Activated naive CD4-positive, alpha-beta T cell treated with anti-CD3 and anti-CD28 coated beads, Interleukin-2, amount 50 U/mL, for 24 hours (primary cell): ENCODE measurements at regions not wholly inside any gene's neighbourhood (a gene's known extent, or its start where the extent isn't known, plus 50 kb on each side); places are given as distances from the start of the nearest gene placed in this dataset.
"Not testable (repeated sequence)": the region's sequence is repeated elsewhere in the genome, so short reads cannot be mapped to it uniquely, and the experiment has no call there.

Source experiments
- H3K27ac Mint-ChIP-seq: one replicate; pipeline ENCODE4 v1.8.0; 2021; ENCODE audit warnings: mild to moderate bottlenecking, mixed read lengths
- H3K27me3 Mint-ChIP-seq: one replicate; pipeline ENCODE4 v1.8.0; 2021; ENCODE audit warnings: mixed read lengths
- H3K36me3 Mint-ChIP-seq: one replicate; pipeline ENCODE4 v1.8.0; 2021; ENCODE audit warnings: mixed read lengths
- H3K4me1 Mint-ChIP-seq: one replicate; pipeline ENCODE4 v1.8.0; 2021; ENCODE audit warnings: mixed read lengths
- H3K4me3 Mint-ChIP-seq: one replicate; pipeline ENCODE4 v1.8.0; 2021; ENCODE audit warnings: mild to moderate bottlenecking, mixed read lengths
- H3K9me3 Mint-ChIP-seq: one replicate; pipeline ENCODE4 v1.8.0; 2021; ENCODE audit warnings: mixed read lengths

GRCh38 chr4:104919406-104919805 is 227.3 kb upstream of the TET2 start:
- Mint-ChIP-seq H3K4me1 (no peaks in the 10 kb centered on the region), H3K4me3 (no peak overlapping the region), H3K9me3 (no peaks in the 10 kb centered on the region), H3K27me3 (no peaks in the 10 kb centered on the region), H3K36me3 (no peaks in the 10 kb centered on the region), H3K27ac (no peak overlapping the region)

- Mint-ChIP-seq H3K9me3 (peaks cover 6% of the 10 kb centered on the region), H3K4me3 (no peak overlapping the region), H3K4me1 (peaks cover 32% of the 10 kb centered on the region), H3K36me3 (peaks cover 4% of the 10 kb centered on the region), H3K27me3 (no peaks in the 10 kb centered on the region), H3K27ac (no peak overlapping the region)
Observed at GRCh38 chr4:104930298-104930697, 216.4 kb upstream of the TET2 start.

GRCh38 chr4:104930745-104931736 is 215.6 kb upstream of the TET2 start:
- H3K9me3 Mint-ChIP-seq, H3K27ac Mint-ChIP-seq, H3K27me3 Mint-ChIP-seq, H3K36me3 Mint-ChIP-seq: not testable (repeated sequence)
- H3K4me1 Mint-ChIP-seq, result peaks cover 32% of the 10 kb centered on the region
- peak overlapping the region; percentile 6 for H3K4me3 Mint-ChIP-seq

- peaks cover 14% of the 10 kb centered on the region for H3K4me1 Mint-ChIP-seq
- peaks cover under 1% of the 10 kb centered on the region for H3K9me3 Mint-ChIP-seq
- H3K27me3 Mint-ChIP-seq, result no peaks in the 10 kb centered on the region
- H3K27ac Mint-ChIP-seq, result peak overlapping the region; percentile 13
- H3K36me3 Mint-ChIP-seq, result peaks cover 1% of the 10 kb centered on the region
- no peak overlapping the region for H3K4me3 Mint-ChIP-seq
Observed at GRCh38 chr4:104938624-104939023, 208.1 kb upstream of the TET2 start.

- Mint-ChIP-seq H3K36me3 (no peaks in the 10 kb centered on the region), H3K9me3 (no peaks in the 10 kb centered on the region), H3K4me3 (no peak overlapping the region), H3K27me3 (no peaks in the 10 kb centered on the region), H3K27ac (no peak overlapping the region), H3K4me1 (peaks cover 14% of the 10 kb centered on the region)
Observed at GRCh38 chr4:104940927-104941326, 205.7 kb upstream of the TET2 start.

- H3K27me3 Mint-ChIP-seq, result no peaks in the 10 kb centered on the region
- peaks cover 14% of the 10 kb centered on the region for H3K4me1 Mint-ChIP-seq
- H3K9me3 Mint-ChIP-seq, result no peaks in the 10 kb centered on the region
- H3K36me3 Mint-ChIP-seq, result no peaks in the 10 kb centered on the region
- no peak overlapping the region for H3K4me3 Mint-ChIP-seq
- H3K27ac Mint-ChIP-seq, result no peak overlapping the region
Observed at GRCh38 chr4:104941661-104942062, 205.0 kb upstream of the TET2 start.

GRCh38 chr4:104942990-104943743 is 203.5 kb upstream of the TET2 start:
- Mint-ChIP-seq H3K27ac (no peak overlapping the region), H3K27me3 (no peaks in the 10 kb centered on the region), H3K36me3 (no peaks in the 10 kb centered on the region), H3K9me3 (no peaks in the 10 kb centered on the region), H3K4me3 (no peak overlapping the region), H3K4me1 (peaks cover 10% of the 10 kb centered on the region)

GRCh38 chr4:104944596-104944995 is 202.1 kb upstream of the TET2 start:
- no peaks in the 10 kb centered on the region for H3K36me3 Mint-ChIP-seq

GRCh38 chr4:104964410-104965175 is 182.1 kb upstream of the TET2 start:
- Mint-ChIP-seq H3K27me3 (peaks cover 2% of the 10 kb centered on the region), H3K27ac (no peak overlapping the region), H3K4me1 (peaks cover 9% of the 10 kb centered on the region), H3K9me3 (peaks cover 22% of the 10 kb centered on the region), H3K4me3 (no peak overlapping the region), H3K36me3 (peaks cover 4% of the 10 kb centered on the region)

More at GRCh38 chr4:104944596-104944995, 202.1 kb upstream of the TET2 start:
- Mint-ChIP-seq H3K9me3 (no peaks in the 10 kb centered on the region), H3K27ac (no peak overlapping the region), H3K4me3 (no peak overlapping the region), H3K27me3 (no peaks in the 10 kb centered on the region), H3K4me1 (no peaks in the 10 kb centered on the region)

- H3K9me3 Mint-ChIP-seq, result peaks cover 12% of the 10 kb centered on the region
- peaks cover 2% of the 10 kb centered on the region for H3K27me3 Mint-ChIP-seq
- peak overlapping the region; percentile 70 for H3K4me3 Mint-ChIP-seq
- H3K4me1 Mint-ChIP-seq, result peaks cover 9% of the 10 kb centered on the region
- H3K27ac Mint-ChIP-seq, result peak overlapping the region; percentile 82
- H3K36me3 Mint-ChIP-seq, result peaks cover 1% of the 10 kb centered on the region
Observed at GRCh38 chr4:104966349-104967033, 180.2 kb upstream of the TET2 start.

GRCh38 chr4:104967034-104967401 is 179.7 kb upstream of the TET2 start:
- Mint-ChIP-seq H3K27ac (peak overlapping the region; percentile 82), H3K27me3 (peaks cover 2% of the 10 kb centered on the region), H3K9me3 (peaks cover 10% of the 10 kb centered on the region), H3K4me3 (peak overlapping the region; percentile 70), H3K36me3 (peaks cover under 1% of the 10 kb centered on the region), H3K4me1 (peaks cover 9% of the 10 kb centered on the region)

- Mint-ChIP-seq H3K9me3 (no peaks in the 10 kb centered on the region), H3K27ac (no peak overlapping the region), H3K4me1 (peaks cover 9% of the 10 kb centered on the region), H3K36me3 (no peaks in the 10 kb centered on the region), H3K27me3 (peaks cover 2% of the 10 kb centered on the region), H3K4me3 (no peak overlapping the region)
Observed at GRCh38 chr4:104969394-104970082, 177.1 kb upstream of the TET2 start.

- Mint-ChIP-seq H3K4me3 (no peak overlapping the region), H3K27me3 (peaks cover 2% of the 10 kb centered on the region), H3K9me3 (no peaks in the 10 kb centered on the region), H3K36me3 (no peaks in the 10 kb centered on the region), H3K27ac (no peak overlapping the region), H3K4me1 (peaks cover 6% of the 10 kb centered on the region)
Observed at GRCh38 chr4:104971462-104971861, 175.2 kb upstream of the TET2 start.

- H3K36me3 Mint-ChIP-seq, result no peaks in the 10 kb centered on the region
- no peaks in the 10 kb centered on the region for H3K9me3 Mint-ChIP-seq
- no peak overlapping the region for H3K27ac Mint-ChIP-seq
- peaks cover 2% of the 10 kb centered on the region for H3K27me3 Mint-ChIP-seq
- H3K4me3 Mint-ChIP-seq, result no peak overlapping the region
- H3K4me1 Mint-ChIP-seq, result no peaks in the 10 kb centered on the region
Observed at GRCh38 chr4:104973708-104974107, 173.0 kb upstream of the TET2 start.
